SK-MEL-5 (cell line): ENCODE measurements at regions not wholly inside any gene's neighbourhood (a gene's known extent, or its start where the extent isn't known, plus 50 kb on each side); places are given as distances from the start of the nearest gene placed in this dataset.

ENCODE experiments used
- DNase-seq: peaks from one replicate; pipeline ENCODE4 v3.0.0-alpha.2; 2016; ENCODE audit warnings: low read depth, low spot score
- in situ Hi-C: cut with HindIII; loops from 2 replicates; pipeline ENCODE4 v1.10.0; 2016; ENCODE audit warnings: low sequenced_read_pairs, high pct_unique_total_duplicates, low pct_unique_long_range_greater_than_20kb

GRCh38 chr14:22468830-22469229 is 120.2 kb downstream of the DAD1 start:
- no peak for DNase-seq
- in situ Hi-C loops: no loop called here

DNA sequence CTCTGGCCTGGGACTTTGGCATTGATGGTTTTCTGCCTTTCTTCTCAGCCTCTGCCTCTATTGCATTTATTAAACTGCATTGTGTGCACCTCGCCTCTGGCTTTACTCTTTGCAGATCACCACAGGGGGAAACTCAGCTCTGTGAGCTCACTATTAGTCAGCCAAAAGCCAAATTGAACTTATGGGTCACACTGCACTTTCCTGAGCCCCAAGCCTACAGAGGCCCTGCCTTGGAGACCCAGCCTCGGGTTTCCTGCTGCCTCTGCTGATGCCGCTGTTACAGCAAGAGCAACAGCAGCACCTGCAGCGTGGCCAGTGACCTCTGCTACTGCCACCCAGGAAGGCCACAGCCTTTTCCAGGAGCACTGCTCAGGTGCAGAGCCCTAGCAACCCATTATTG is 122.5 kb downstream of the DAD1 start:
- in situ Hi-C loops: no loop called here

GRCh38 chr14:22465201-22465840 is 123.7 kb downstream of the DAD1 start:
- in situ Hi-C loops: no loop called here
- DNase-seq: no peak

More for the DNA sequence above, 122.5 kb downstream of the DAD1 start:
- no peak for DNase-seq

GRCh38 chr14:22464422-22465142 is 124.4 kb downstream of the DAD1 start:
- DNase-seq: no peak
- in situ Hi-C loops: no loop called here

DNA sequence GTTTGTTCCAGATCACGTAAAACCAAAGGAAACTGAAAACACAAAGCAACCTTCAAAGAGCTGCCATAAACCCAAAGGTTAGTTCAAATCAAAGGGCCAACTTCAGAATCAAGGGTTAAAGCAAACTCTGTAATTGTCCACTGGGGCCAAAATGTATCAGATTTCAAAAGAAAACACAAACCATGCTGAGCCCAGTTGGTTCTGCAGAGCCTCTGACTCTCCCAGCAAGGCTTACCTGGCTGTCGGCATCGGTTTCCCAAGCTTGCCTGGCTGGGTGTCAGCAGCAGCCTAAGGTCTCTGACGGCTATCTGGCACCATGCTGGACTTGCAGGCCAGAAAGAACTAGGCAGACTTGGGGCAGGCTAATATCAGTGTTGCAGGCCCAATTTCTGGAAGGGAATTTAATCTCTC is 125.3 kb downstream of the DAD1 start:
- in situ Hi-C loops: no loop called here
- no peak for DNase-seq

DNA sequence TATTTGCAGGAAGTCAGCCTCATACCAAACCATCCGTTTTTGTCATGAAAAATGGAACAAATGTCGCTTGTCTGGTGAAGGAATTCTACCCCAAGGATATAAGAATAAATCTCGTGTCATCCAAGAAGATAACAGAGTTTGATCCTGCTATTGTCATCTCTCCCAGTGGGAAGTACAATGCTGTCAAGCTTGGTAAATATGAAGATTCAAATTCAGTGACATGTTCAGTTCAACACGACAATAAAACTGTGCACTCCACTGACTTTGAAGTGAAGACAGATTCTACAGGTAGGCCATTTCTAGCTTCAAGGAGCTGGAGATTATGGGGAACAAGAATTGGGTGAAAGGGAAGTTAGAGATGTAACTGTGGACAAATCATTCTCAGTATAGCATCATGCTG is 126.1 kb downstream of the DAD1 start:
- in situ Hi-C loops: no loop called here
- no peak for DNase-seq

GRCh38 chr14:22460461-22461195 is 128.4 kb downstream of the DAD1 start:
- DNase-seq: no peak
- in situ Hi-C loops: no loop called here

DNA sequence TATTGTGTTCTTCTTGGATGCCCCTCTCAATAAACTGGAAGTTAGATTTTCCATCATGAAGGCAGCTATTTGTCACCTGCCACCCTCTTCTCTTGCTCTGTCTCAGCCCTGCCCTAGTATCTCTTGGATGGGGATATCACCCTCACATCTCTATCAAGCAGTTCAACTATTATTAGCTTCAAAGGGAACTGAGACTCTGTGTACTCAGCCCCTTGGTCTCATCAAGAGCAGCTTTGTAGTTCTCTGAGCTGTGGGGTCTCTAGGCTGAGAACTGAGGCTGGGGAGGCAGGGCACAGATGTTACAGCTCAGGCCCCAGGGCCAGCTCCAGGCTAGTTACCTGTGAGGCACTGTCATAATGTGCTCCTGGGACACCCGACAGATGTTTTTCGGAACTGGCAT is 130.3 kb downstream of the DAD1 start:
- in situ Hi-C loops: no loop called here
- no peak for DNase-seq

GRCh38 chr14:22456998-22457594 is 131.9 kb downstream of the DAD1 start:
- DNase-seq: no peak
- in situ Hi-C loops: no loop called here

DNA sequence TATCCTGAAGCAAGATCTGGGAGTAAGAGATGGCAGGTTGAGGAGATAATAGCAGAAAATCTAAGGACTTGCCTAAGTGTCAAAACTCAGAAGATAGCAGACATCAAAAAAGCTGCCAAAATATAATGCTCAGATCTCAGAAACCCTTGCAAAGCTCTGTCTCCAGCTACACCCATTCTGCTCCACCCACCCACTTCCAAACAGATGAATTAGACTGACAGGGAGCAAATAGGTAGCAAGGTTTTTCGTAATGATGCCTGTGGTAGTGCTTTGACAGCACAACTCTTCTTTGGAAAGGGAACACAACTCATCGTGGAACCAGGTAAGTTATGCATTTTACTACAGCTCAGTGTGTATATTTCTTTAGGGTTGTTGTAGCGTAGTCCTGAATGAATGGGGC is 132.6 kb downstream of the DAD1 start:
- in situ Hi-C loops: no loop called here
- no peak for DNase-seq

- DNase-seq: no peak
- in situ Hi-C loops: no loop called here
Measured at GRCh38 chr14:22452330-22452729, 136.7 kb downstream of the DAD1 start.

DNA sequence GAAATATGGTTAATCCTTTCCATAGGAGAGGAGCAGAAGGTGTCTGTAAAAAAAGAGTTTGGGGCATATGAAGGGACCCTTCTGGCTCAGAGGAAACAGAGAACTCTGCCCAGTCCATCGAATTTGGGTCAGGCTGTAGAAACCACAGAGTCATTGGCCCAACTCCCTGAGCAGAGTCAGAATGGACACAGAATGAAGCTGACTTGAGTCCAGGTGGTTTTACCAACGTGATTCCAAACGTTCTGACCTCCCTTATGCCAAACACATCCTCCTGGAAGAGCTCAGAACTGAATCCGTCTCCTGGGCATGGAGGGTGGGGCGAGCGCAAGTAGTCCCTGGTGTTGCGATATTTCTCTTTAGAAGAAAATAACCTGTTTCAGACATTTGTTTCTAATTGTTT is 138.8 kb downstream of the DAD1 start:
- DNase-seq: no peak
- in situ Hi-C loops: no loop called here

- in situ Hi-C loops: no loop called here
- DNase-seq: no peak
Measured at GRCh38 chr14:22449600-22449905, 139.5 kb downstream of the DAD1 start.

GRCh38 chr14:22448905-22449599 is 140.0 kb downstream of the DAD1 start:
- DNase-seq: no peak
- in situ Hi-C loops: no loop called here

- DNase-seq: no peak
- in situ Hi-C loops: no loop called here
Measured at GRCh38 chr14:22448035-22448904, 140.8 kb downstream of the DAD1 start.

GRCh38 chr14:22438742-22439141 is 150.3 kb downstream of the DAD1 start:
- in situ Hi-C loops: no loop called here
- DNase-seq: no peak

DNA sequence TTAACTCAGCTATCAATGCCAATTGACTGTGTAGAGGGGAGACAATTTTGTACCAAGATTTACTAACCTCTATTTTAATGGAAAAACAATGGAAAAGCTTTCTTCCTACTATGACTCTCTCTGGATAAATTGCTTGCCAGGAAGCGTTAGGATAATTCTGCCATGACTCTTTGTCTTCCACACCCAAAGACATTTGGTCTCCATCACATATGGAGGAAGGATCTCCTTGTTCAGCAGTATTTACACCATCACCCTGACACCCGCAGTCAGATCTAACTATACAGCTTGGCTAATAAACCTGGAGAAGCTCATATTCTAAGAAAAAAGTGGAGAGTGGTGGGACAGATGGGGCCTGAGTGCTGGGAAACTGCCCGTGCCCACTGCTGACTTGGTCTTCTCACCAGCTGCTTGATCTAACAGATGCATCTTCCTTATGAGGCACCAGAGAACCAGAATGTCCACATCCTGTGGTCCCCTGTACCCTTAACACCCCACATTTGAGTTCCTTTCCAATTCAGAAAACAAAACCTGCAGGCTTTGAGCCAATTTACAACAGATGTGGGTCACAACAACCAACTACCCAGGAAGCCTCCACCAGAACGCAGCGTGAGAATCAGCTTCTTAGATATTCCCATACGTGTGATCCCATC is 154.0 kb downstream of the DAD1 start:
- in situ Hi-C loops: no loop called here
- DNase-seq: no peak
